ENCODE measurements at regions not wholly inside any gene's neighbourhood (a gene's known extent, or its start where the extent isn't known, plus 50 kb on each side); places are given as distances from the start of the nearest gene placed in this dataset.

DNA sequence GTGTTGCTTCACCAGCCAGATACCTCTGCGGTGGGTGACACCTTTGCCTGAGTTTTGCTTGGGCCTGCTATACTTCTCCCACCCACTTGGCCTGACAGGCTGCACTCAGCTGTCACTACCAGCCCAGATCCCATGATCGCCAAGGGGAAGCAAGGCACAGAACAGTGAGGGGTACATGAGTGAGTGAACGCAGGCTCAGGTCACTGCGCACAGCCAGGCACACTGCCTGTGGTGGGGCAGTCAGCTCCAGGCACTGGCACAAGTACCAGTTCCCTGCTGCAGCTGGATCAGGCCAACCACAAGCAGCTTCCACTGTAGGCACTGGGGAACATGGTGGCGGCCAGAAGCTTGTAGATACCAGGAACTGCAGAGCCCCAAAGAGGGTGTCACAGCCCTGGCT is 441.9 kb upstream of the GRM3 start:
- no peak overlapping the region for H2AFZ ChIP-seq (ENCODE audit: low read length)
- no peaks in the 10 kb centered on the region for H4K20me1 ChIP-seq (ENCODE audit: insufficient read depth, low read length, poor library complexity, severe bottlenecking)
- H3K27me3 ChIP-seq (ENCODE audit: insufficient read depth, low read length, poor library complexity, severe bottlenecking), result no peaks in the 10 kb centered on the region
- H3F3A ChIP-seq (ENCODE audit: low read depth), result no peaks in the 10 kb centered on the region
- no peaks in the 10 kb centered on the region for H3K9me3 ChIP-seq (ENCODE audit: insufficient read depth, low read depth, low read length)
- no peaks in the 10 kb centered on the region for H3K36me3 ChIP-seq (ENCODE audit: insufficient read depth, low read length)
- H3K79me2 ChIP-seq (ENCODE audit: insufficient read depth, low read length), result no peaks in the 10 kb centered on the region
- H3K9me2 ChIP-seq (replicated peaks; ENCODE audit: low read depth, low read length), result no peaks in the 10 kb centered on the region
- no peaks in the 10 kb centered on the region for H3K4me1 ChIP-seq (ENCODE audit: insufficient read depth, low read length, poor library complexity, severe bottlenecking)
- no peak overlapping the region for H3K4me2 ChIP-seq (ENCODE audit: low read depth, low read length, poor library complexity, severe bottlenecking)
- H3K9ac ChIP-seq (ENCODE audit: low read depth, low read length, poor library complexity, severe bottlenecking), result no peak overlapping the region
- no peak overlapping the region for H3K4me3 ChIP-seq (ENCODE audit: low read length, poor library complexity, severe bottlenecking)
- TF ChIP-seq, protein P1, sequence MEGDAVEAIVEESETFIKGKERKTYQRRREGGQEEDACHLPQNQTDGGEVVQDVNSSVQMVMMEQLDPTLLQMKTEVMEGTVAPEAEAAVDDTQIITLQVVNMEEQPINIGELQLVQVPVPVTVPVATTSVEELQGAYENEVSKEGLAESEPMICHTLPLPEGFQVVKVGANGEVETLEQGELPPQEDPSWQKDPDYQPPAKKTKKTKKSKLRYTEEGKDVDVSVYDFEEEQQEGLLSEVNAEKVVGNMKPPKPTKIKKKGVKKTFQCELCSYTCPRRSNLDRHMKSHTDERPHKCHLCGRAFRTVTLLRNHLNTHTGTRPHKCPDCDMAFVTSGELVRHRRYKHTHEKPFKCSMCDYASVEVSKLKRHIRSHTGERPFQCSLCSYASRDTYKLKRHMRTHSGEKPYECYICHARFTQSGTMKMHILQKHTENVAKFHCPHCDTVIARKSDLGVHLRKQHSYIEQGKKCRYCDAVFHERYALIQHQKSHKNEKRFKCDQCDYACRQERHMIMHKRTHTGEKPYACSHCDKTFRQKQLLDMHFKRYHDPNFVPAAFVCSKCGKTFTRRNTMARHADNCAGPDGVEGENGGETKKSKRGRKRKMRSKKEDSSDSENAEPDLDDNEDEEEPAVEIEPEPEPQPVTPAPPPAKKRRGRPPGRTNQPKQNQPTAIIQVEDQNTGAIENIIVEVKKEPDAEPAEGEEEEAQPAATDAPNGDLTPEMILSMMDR (conservative IDR thresholded peaks at IDR 0.05; ENCODE audit: low read length), result no peak
- TF ChIP-seq EZH2phosphoT487 (IDR thresholded peaks at IDR 0.05; ENCODE audit: borderline replicate concordance), result no peak

DNA sequence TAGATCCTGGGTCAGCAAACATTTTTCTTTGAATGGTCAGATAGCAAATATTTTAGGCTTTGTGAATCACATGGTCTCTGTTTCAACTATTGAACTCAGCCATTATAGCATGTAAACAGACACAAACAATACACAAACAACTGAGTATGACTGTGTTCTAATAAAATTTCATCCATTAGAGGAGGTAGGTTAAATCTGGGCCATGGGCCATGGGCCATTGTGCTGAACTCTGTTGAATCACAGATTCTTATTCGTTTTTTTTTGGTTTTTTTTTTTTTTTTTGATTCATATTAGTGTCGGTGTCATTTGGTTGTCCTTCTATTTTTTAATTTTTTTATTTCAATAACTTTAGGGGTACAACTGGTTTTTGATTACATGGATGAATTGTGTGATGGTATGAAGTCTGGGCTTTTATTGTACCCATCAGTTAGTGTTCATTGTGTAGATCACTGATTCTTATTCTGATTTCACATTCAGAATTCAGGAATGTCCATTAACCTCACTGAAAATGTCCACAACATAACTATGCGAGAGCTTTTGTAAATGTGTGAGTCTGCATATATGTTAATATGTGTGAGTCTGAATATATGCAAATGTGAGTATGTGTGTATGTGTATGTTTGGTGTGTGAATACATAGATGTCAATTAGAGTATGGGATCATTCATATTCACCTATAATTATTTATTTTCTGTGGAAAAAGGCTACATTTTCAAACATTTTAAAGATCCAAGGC is 443.7 kb upstream of the GRM3 start:
- H3K4me1 ChIP-seq (ENCODE audit: insufficient read depth, low read length, poor library complexity, severe bottlenecking), result no peaks in the 10 kb centered on the region
- no peak overlapping the region for H3K4me2 ChIP-seq (ENCODE audit: low read depth, low read length, poor library complexity, severe bottlenecking)
- H3K79me2 ChIP-seq (ENCODE audit: insufficient read depth, low read length), result no peaks in the 10 kb centered on the region
- no peaks in the 10 kb centered on the region for H4K20me1 ChIP-seq (ENCODE audit: insufficient read depth, low read length, poor library complexity, severe bottlenecking)
- no peaks in the 10 kb centered on the region for H3K27me3 ChIP-seq (ENCODE audit: insufficient read depth, low read length, poor library complexity, severe bottlenecking)
- TF ChIP-seq, protein P1 (conservative IDR thresholded peaks at IDR 0.05; ENCODE audit: low read length), result no peak
- TF ChIP-seq EZH2phosphoT487 (IDR thresholded peaks at IDR 0.05; ENCODE audit: borderline replicate concordance), result no peak
- H3K9ac ChIP-seq (ENCODE audit: low read depth, low read length, poor library complexity, severe bottlenecking), result no peak overlapping the region
- no peak overlapping the region for H2AFZ ChIP-seq (ENCODE audit: low read length)
- H3K4me3 ChIP-seq (ENCODE audit: low read length, poor library complexity, severe bottlenecking), result no peak overlapping the region
- no peaks in the 10 kb centered on the region for H3K9me2 ChIP-seq (replicated peaks; ENCODE audit: low read depth, low read length)
- no peaks in the 10 kb centered on the region for H3K36me3 ChIP-seq (ENCODE audit: insufficient read depth, low read length)
- no peaks in the 10 kb centered on the region for H3K9me3 ChIP-seq (ENCODE audit: insufficient read depth, low read depth, low read length)
- H3F3A ChIP-seq (ENCODE audit: low read depth), result no peaks in the 10 kb centered on the region

DNA sequence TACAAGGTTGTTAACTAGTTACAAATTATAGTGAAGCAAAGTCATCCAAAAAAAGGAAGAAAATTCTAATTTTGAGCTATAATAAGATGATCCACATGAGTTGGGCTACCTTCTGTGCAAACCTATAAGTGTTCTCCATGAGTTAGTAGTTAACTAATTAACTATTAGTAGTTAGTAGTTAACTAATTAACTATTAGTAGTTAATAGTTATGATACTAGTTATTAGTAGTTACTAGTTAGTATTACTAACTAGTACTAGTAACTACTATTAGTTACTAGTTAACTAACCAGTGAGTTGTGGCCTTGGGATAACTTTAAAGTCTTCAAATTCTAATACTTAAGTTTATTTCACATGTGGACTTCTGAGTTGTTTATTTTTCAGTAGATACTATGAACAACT is 453.4 kb upstream of the GRM3 start:
- no peaks in the 10 kb centered on the region for H3K9me2 ChIP-seq (replicated peaks; ENCODE audit: low read depth, low read length)
- H4K20me1 ChIP-seq (ENCODE audit: insufficient read depth, low read length, poor library complexity, severe bottlenecking), result no peaks in the 10 kb centered on the region
- no peaks in the 10 kb centered on the region for H3K79me2 ChIP-seq (ENCODE audit: insufficient read depth, low read length)
- no peaks in the 10 kb centered on the region for H3K27me3 ChIP-seq (ENCODE audit: insufficient read depth, low read length, poor library complexity, severe bottlenecking)
- no peak overlapping the region for H2AFZ ChIP-seq (ENCODE audit: low read length)
- no peaks in the 10 kb centered on the region for H3F3A ChIP-seq (ENCODE audit: low read depth)
- H3K9me3 ChIP-seq (ENCODE audit: insufficient read depth, low read depth, low read length), result no peaks in the 10 kb centered on the region
- H3K9ac ChIP-seq (ENCODE audit: low read depth, low read length, poor library complexity, severe bottlenecking), result no peak overlapping the region
- TF ChIP-seq, protein P1 (conservative IDR thresholded peaks at IDR 0.05; ENCODE audit: low read length), result no peak
- TF ChIP-seq EZH2phosphoT487 (IDR thresholded peaks at IDR 0.05; ENCODE audit: borderline replicate concordance), result no peak
- no peak overlapping the region for H3K4me3 ChIP-seq (ENCODE audit: low read length, poor library complexity, severe bottlenecking)
- H3K4me2 ChIP-seq (ENCODE audit: low read depth, low read length, poor library complexity, severe bottlenecking), result no peak overlapping the region
- H3K36me3 ChIP-seq (ENCODE audit: insufficient read depth, low read length), result no peaks in the 10 kb centered on the region
- no peaks in the 10 kb centered on the region for H3K4me1 ChIP-seq (ENCODE audit: insufficient read depth, low read length, poor library complexity, severe bottlenecking)

Data from Loucy (cell line).